Kidney epithelial cell (primary cell): ENCODE measurements at regions not wholly inside any gene's neighbourhood (a gene's known extent, or its start where the extent isn't known, plus 50 kb on each side); places are given as distances from the start of the nearest gene placed in this dataset.

Experiments used
- DNase-seq: peaks from one replicate; pipeline ENCODE4 v3.0.0-alpha.2; 2010; ENCODE audit warnings: low read depth
- H3K27me3 ChIP-seq: 2 replicates; pipeline ENCODE4 v1.6.0; 2011; ENCODE audit warnings: low read length; ENCODE audit not compliant: control insufficient read depth, insufficient read depth
- H3K36me3 ChIP-seq: 2 replicates; pipeline ENCODE4 v1.5.1; 2011; ENCODE audit warnings: low read length; ENCODE audit not compliant: control insufficient read depth, insufficient read depth
- H3K4me3 ChIP-seq: 2 replicates; pipeline ENCODE4 v1.5.1; 2011; ENCODE audit warnings: low read depth, mild to moderate bottlenecking, control low read depth, low read length
- CTCF ChIP-seq: IDR thresholded peaks from 2 replicates; pipeline ENCODE4 v1.5.1; 2011; ENCODE audit warnings: mild to moderate bottlenecking, moderate library complexity, low read length, control low read depth, inconsistent platforms; ENCODE audit not compliant: insufficient read depth, poor library complexity, severe bottlenecking

- Histone ChIP-seq H3K27me3 (no peaks in the 10 kb centered on the region), H3K36me3 (no peaks in the 10 kb centered on the region), H3K4me3 (no peak overlapping the region)
- no peak for DNase-seq
- peak; percentile 53 for TF ChIP-seq CTCF
These were observed 169.2 kb upstream of the MAGEB18 start for GRCh38 chrX:25968920-25969319.

- no peak for DNase-seq
- no peak for TF ChIP-seq CTCF
- H3K4me3 ChIP-seq: no peak overlapping the region
- H3K27me3 ChIP-seq: no peaks in the 10 kb centered on the region
- H3K36me3 ChIP-seq: no peaks in the 10 kb centered on the region
These were observed 161.3 kb upstream of the MAGEB18 start for GRCh38 chrX:25976683-25977310.

- no peak overlapping the region for H3K4me3 ChIP-seq
- TF ChIP-seq CTCF: no peak
- H3K36me3 ChIP-seq: no peaks in the 10 kb centered on the region
- no peak for DNase-seq
- no peaks in the 10 kb centered on the region for H3K27me3 ChIP-seq
These were observed 139.5 kb upstream of the MAGEB18 start for GRCh38 chrX:25998687-25999086.

GRCh38 chrX:26007462-26007861 is 130.7 kb upstream of the MAGEB18 start:
- no peak for TF ChIP-seq CTCF
- no peak for DNase-seq
- H3K27me3 ChIP-seq: no peaks in the 10 kb centered on the region
- H3K4me3 ChIP-seq: no peak overlapping the region
- H3K36me3 ChIP-seq: no peaks in the 10 kb centered on the region

GRCh38 chrX:26008042-26008441 is 130.1 kb upstream of the MAGEB18 start:
- TF ChIP-seq CTCF: no peak
- H3K36me3 ChIP-seq: no peaks in the 10 kb centered on the region
- no peak overlapping the region for H3K4me3 ChIP-seq
- no peak for DNase-seq
- no peaks in the 10 kb centered on the region for H3K27me3 ChIP-seq

GRCh38 chrX:26008691-26009090 is 129.5 kb upstream of the MAGEB18 start:
- no peak overlapping the region for H3K4me3 ChIP-seq
- no peak for TF ChIP-seq CTCF
- no peak for DNase-seq
- H3K36me3 ChIP-seq: no peaks in the 10 kb centered on the region
- no peaks in the 10 kb centered on the region for H3K27me3 ChIP-seq
